HG03432 (cell line): ENCODE measurements at regions not wholly inside any gene's neighbourhood (a gene's known extent, or its start where the extent isn't known, plus 50 kb on each side); places are given as distances from the start of the nearest gene placed in this dataset.

Experiments
- ATAC-seq: cut with Tn5 transposase; IDR thresholded peaks from one replicate; pipeline ENCODE4 v1.9.1; 2021; ENCODE audit warnings: mild to moderate bottlenecking, moderate library complexity; ENCODE audit not compliant: unreplicated experiment

DNA sequence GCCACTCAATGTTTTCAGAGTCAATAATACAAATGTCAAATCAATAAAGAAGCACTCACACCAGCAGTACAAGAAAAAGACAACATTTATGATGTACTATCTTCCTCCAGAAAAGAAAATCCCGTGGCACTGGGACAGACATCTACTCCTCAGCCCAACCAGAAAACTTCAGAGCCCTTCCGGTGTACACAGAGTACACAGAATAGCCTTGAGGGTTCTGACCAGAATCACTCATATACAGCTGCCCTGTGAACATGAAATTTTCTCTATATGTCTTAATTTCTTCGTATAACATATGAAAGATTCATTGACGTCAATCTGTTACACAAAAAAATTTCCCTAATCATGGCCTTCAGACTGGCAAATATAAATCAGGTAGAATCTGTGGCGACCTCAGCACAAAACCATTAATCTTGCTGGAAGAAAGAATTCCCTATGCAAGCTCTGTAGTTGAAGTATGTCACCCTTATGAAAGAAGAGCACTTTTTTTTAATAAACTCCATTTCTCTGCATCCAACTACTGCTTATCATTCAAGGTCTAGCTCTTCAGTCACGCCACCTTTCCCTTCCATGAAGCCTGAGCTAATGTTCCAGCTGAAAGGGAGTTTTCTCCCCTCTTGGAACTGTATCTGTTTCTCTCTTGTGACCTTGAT is 53.8 kb upstream of the PLAAT1 start:
- no peak for ATAC-seq

GRCh38 chr3:193190146-193190786 is 50.8 kb upstream of the PLAAT1 start:
- ATAC-seq: no peak
